DOHH2 (cell line): ENCODE measurements at regions not wholly inside any gene's neighbourhood (a gene's known extent, or its start where the extent isn't known, plus 50 kb on each side); places are given as distances from the start of the nearest gene placed in this dataset.
"Not testable (repeated sequence)": the region's sequence is repeated elsewhere in the genome, so short reads cannot be mapped to it uniquely, and the experiment has no call there.

Experiments used
- H3F3A ChIP-seq: fragments of 200-600 bp; sonication (generic), shearing (Covaris generic); 2 replicates; pipeline ENCODE4 v1.6.0; 2016; ENCODE audit warnings: antibody characterized with exemption, mild to moderate bottlenecking; ENCODE audit not compliant: control insufficient read depth, insufficient read depth
- H3K27ac ChIP-seq: fragments of 200-600 bp; sonication (generic); 2 replicates; pipeline ENCODE4 v1.5.1; 2014; ENCODE audit warnings: low read depth, mild to moderate bottlenecking, low read length, moderate library complexity
- H3K27me3 ChIP-seq: fragments of 200-600 bp; sonication (generic); 2 replicates; pipeline ENCODE4 v1.6.1; 2014; ENCODE audit warnings: mild to moderate bottlenecking, low read length, mixed read lengths; ENCODE audit not compliant: control insufficient read depth
- H3K36me3 ChIP-seq: fragments of 200-600 bp; sonication (generic); 2 replicates; pipeline ENCODE4 v1.6.1; 2014; ENCODE audit warnings: mild to moderate bottlenecking, low read length, moderate library complexity, mixed read lengths; ENCODE audit not compliant: control insufficient read depth
- H3K4me1 ChIP-seq: fragments of 200-600 bp; sonication (generic); 2 replicates; pipeline ENCODE4 v1.6.1; 2014; ENCODE audit warnings: mild to moderate bottlenecking, low read length, mixed read lengths; ENCODE audit not compliant: control insufficient read depth
- H3K4me2 ChIP-seq: fragments of 200-600 bp; sonication (generic); 2 replicates; pipeline ENCODE4 v1.6.0; 2014; ENCODE audit warnings: mild to moderate bottlenecking, low read length, moderate library complexity
- H3K4me3 ChIP-seq: fragments of 200-600 bp; sonication (generic); 2 replicates; pipeline ENCODE4 v1.5.1; 2014; ENCODE audit warnings: mild to moderate bottlenecking, low read length, mixed read lengths
- H3K79me2 ChIP-seq: fragments of 200-600 bp; sonication (generic); 2 replicates; pipeline ENCODE4 v1.6.1; 2014; ENCODE audit warnings: mild to moderate bottlenecking, low read length, mixed read lengths; ENCODE audit not compliant: control insufficient read depth
- H3K9me2 ChIP-seq: fragments of 200-600 bp; sonication (generic); replicated peaks from 2 replicates; pipeline ENCODE4 v1.6.1; 2014; ENCODE audit warnings: mild to moderate bottlenecking, low read length, mixed read lengths; ENCODE audit not compliant: control insufficient read depth
- H3K9me3 ChIP-seq: fragments of 200-600 bp; sonication (generic); 2 replicates; pipeline ENCODE4 v1.6.1; 2014; ENCODE audit warnings: antibody characterized with exemption, low read length, mixed read lengths; ENCODE audit not compliant: control insufficient read depth, insufficient read depth
- H4K20me1 ChIP-seq: fragments of 200-600 bp; sonication (generic); 2 replicates; pipeline ENCODE4 v1.6.0; 2014; ENCODE audit warnings: low read depth, mild to moderate bottlenecking, antibody characterized with exemption, low read length, moderate library complexity; ENCODE audit not compliant: control insufficient read depth, insufficient read depth
- CTCF ChIP-seq: fragments of 200-600 bp; sonication (generic); IDR thresholded peaks from one replicate; pipeline ENCODE4 v1.5.1; 2014; ENCODE audit warnings: antibody characterized with exemption, mild to moderate bottlenecking, low read depth, low read length; ENCODE audit not compliant: poor library complexity, severe bottlenecking
- EZH2phosphoT487 ChIP-seq: fragments of 200-600 bp; sonication (generic); IDR thresholded peaks from 2 replicates; pipeline ENCODE4 v1.6.1; 2017; ENCODE audit warnings: borderline replicate concordance, mild to moderate bottlenecking, antibody characterized with exemption, low read length, moderate library complexity, mixed read lengths

DNA sequence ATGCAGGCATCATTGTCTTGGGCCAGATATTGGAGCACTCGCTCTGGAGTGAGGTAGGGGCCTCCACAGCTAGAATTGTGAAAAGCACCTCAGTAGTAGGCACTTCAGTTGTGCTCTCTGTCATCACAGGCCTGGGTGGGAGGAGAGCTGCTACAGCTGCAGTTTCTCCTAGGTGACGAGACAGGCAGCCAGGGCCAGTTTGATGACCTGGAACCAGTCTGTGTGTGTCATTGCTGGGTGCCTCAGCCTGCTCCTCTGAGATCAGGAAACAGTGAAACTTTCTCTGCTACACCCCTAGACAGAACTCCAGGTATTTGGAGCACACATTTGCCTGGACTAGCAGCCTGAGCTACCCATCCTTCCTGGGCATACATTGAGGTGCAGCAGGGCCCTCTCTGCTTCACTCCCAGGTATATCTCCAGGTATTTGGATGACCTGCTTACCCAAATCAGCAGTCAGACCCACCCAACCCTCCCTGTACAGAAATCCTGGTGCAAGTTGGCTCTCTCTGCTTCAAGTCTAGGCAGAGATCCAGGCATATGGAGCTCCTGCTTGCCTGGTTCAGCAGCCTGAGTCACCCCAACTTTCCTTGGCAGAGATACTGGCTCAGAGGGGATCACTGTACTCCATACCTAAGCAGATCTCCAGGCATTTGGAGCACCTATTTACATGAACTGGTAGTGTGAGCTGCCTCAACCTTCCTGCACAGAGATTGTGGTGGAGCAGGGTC is 54.3 kb upstream of the SGO1 start:
- H3K9me2 ChIP-seq: no peaks in the 10 kb centered on the region
- no peaks in the 10 kb centered on the region for H3K4me1 ChIP-seq
- no peak overlapping the region for H3K4me2 ChIP-seq
- no peak overlapping the region for H3K4me3 ChIP-seq
- H3K36me3 ChIP-seq: no peaks in the 10 kb centered on the region
- H3K9me3 ChIP-seq: no peaks in the 10 kb centered on the region
- H3F3A ChIP-seq: no peaks in the 10 kb centered on the region
- H4K20me1 ChIP-seq: no peaks in the 10 kb centered on the region
- H3K79me2 ChIP-seq: no peaks in the 10 kb centered on the region
- H3K27ac ChIP-seq: no peak overlapping the region
- H3K27me3 ChIP-seq: no peaks in the 10 kb centered on the region
- TF ChIP-seq CTCF (no peak), EZH2phosphoT487 (no peak)

GRCh38 chr3:20238199-20238598 is 52.2 kb upstream of the SGO1 start:
- H3K36me3 ChIP-seq, H3K27me3 ChIP-seq, H3K9me2 ChIP-seq, H3K79me2 ChIP-seq, H3K4me2 ChIP-seq, H3K4me3 ChIP-seq, H3K27ac ChIP-seq, H3F3A ChIP-seq, H3K4me1 ChIP-seq, H3K9me3 ChIP-seq, H4K20me1 ChIP-seq: not testable (repeated sequence)

- no peaks in the 10 kb centered on the region for H3K9me2 ChIP-seq
These were observed 50.6 kb upstream of the SGO1 start for GRCh38 chr3:20236603-20237002.

More at GRCh38 chr3:20236603-20237002, 50.6 kb upstream of the SGO1 start:
- Histone ChIP-seq H3K4me1 (no peaks in the 10 kb centered on the region), H4K20me1 (no peaks in the 10 kb centered on the region), H3K9me3 (no peaks in the 10 kb centered on the region), H3K4me2 (no peak overlapping the region), H3K27ac (no peak overlapping the region), H3F3A (no peaks in the 10 kb centered on the region), H3K27me3 (no peaks in the 10 kb centered on the region), H3K4me3 (no peak overlapping the region), H3K79me2 (no peaks in the 10 kb centered on the region), H3K36me3 (no peaks in the 10 kb centered on the region)
- TF ChIP-seq EZH2phosphoT487: no peak
- TF ChIP-seq CTCF: no peak
